ENCODE measurements at regions not wholly inside any gene's neighbourhood (a gene's known extent, or its start where the extent isn't known, plus 50 kb on each side); places are given as distances from the start of the nearest gene placed in this dataset.

DNA sequence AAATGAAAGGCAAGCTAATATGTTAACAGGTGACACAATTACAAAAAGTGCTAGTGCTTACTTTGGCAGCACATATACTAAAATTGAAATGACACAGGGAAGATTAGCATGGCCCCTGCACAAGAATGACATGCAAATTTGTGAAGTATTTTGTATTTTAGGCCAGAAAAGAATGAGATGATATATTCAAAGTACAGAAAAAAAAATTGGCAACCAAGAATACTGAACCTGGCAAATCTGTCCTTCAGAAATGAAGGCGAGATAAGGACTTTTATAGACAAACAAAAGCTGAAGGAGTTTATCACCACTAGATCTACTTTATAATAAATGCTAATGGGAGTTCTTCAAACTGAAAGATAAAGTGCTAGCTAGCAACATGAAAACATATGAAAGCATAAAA lies 350.0 kb upstream of the POU3F1 start:
- Mint-ChIP-seq H3K4me1 (peaks cover 15% of the 10 kb centered on the region), H3K4me3 (no peak overlapping the region), H3K36me3 (ENCODE audit: low read depth) (peaks cover 9% of the 10 kb centered on the region), H3K9me3 (peaks cover 17% of the 10 kb centered on the region), H3K27me3 (peaks cover 4% of the 10 kb centered on the region), H3K27ac (no peak overlapping the region)
- intact Hi-C loops (cut with micrococcal nuclease), result no loop called here
- POLR2A ChIA-PET, result no interaction called here
- DNase-seq (no peak), ATAC-seq (ENCODE audit: low read depth) (no peak)
- CTCF ChIA-PET, result no interaction called here
- TF ChIP-seq, protein P1, sequence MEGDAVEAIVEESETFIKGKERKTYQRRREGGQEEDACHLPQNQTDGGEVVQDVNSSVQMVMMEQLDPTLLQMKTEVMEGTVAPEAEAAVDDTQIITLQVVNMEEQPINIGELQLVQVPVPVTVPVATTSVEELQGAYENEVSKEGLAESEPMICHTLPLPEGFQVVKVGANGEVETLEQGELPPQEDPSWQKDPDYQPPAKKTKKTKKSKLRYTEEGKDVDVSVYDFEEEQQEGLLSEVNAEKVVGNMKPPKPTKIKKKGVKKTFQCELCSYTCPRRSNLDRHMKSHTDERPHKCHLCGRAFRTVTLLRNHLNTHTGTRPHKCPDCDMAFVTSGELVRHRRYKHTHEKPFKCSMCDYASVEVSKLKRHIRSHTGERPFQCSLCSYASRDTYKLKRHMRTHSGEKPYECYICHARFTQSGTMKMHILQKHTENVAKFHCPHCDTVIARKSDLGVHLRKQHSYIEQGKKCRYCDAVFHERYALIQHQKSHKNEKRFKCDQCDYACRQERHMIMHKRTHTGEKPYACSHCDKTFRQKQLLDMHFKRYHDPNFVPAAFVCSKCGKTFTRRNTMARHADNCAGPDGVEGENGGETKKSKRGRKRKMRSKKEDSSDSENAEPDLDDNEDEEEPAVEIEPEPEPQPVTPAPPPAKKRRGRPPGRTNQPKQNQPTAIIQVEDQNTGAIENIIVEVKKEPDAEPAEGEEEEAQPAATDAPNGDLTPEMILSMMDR (IDR thresholded peaks at IDR 0.05), result no peak

DNA sequence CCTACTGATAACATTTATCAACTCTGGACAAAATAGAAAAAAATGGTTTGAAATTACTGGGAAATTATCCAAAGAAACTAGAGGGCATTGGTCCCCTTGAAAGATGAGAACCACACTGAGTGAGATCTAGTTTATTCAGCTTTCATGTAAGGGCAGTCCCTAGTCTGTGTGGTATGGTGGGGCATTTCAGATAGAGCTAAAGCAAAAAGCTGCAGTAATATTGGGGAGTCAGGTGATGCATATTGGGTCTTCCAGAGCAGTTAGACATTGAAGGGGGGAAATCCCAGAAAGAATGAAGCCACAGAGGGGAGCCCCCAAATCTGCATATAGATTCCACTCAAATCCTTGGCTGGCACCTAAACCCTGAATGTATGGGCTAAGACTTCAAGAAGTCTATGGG lies 347.7 kb upstream of the POU3F1 start:
- CTCF ChIA-PET, result interaction anchor here (0.6 kb wide), 1 partner anchor 403 kb away, joined by 3 read pairs; no protein-coding TSS in a partner anchor
- Mint-ChIP-seq H3K4me3 (no peak overlapping the region), H3K4me1 (peaks cover 15% of the 10 kb centered on the region), H3K27ac (no peak overlapping the region), H3K36me3 (ENCODE audit: low read depth) (peaks cover 8% of the 10 kb centered on the region), H3K27me3 (peaks cover 3% of the 10 kb centered on the region), H3K9me3 (peaks cover 22% of the 10 kb centered on the region)
- no peak for DNase-seq
- POLR2A ChIA-PET, result interaction anchor here (0.6 kb wide), 1 partner anchor 121 kb away, joined by 8 read pairs; no protein-coding TSS in a partner anchor
- no peak for ATAC-seq (ENCODE audit: low read depth)
- TF ChIP-seq, protein P1 (IDR thresholded peaks at IDR 0.05), result no peak
- intact Hi-C loops (cut with micrococcal nuclease), result no loop called here

DNA sequence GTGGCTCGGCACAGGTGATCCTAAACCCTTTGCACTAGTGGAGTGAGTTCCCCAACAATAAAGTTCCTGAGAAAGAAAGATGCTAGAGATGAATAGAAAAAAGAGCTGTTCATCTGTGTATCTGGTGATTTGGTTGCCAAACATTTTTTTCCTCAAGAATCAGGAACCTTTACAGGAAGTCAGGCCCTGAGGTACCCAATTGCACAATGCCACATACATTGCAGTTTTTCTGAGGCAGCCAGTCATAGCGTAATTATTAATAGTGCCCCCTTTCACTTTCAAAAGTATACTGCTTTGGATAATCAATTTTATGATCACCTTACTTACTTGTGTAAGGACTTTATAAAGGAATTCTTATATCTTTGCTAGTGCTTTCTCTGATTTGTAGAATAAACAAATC lies 346.3 kb upstream of the POU3F1 start:
- intact Hi-C loops (cut with micrococcal nuclease), result no loop called here
- no peak overlapping the region for H3K27ac Mint-ChIP-seq
- CTCF ChIA-PET, result no interaction called here
- H3K4me1 Mint-ChIP-seq, result peaks cover 15% of the 10 kb centered on the region
- H3K27me3 Mint-ChIP-seq, result peaks cover 1% of the 10 kb centered on the region
- ATAC-seq (ENCODE audit: low read depth), result no peak
- DNase-seq, result no peak
- H3K9me3 Mint-ChIP-seq, result peaks cover 22% of the 10 kb centered on the region
- peaks cover 8% of the 10 kb centered on the region for H3K36me3 Mint-ChIP-seq (ENCODE audit: low read depth)
- H3K4me3 Mint-ChIP-seq, result no peak overlapping the region
- TF ChIP-seq, protein P1 (IDR thresholded peaks at IDR 0.05), result no peak
- POLR2A ChIA-PET, result no interaction called here

DNA sequence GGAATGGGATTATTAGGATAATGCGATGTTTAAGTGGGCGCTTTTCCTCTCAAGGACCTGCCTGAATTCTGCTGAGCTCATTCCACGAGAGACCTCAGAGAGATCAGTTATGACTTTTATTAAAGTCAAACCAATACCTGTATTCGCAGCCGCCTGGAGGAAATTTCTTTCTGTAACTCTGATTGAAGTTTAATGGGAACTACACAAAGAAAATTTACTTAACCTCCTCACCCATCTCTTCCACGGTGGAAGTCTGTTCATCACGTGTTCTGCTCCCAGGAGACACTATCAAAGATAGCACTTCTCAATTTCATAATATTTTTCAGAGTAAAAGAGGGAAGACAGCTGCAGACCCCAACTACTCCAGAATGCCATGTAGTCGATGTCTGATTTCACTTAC lies 334.7 kb upstream of the POU3F1 start:
- Mint-ChIP-seq H3K27me3 (peaks cover 7% of the 10 kb centered on the region), H3K36me3 (ENCODE audit: low read depth) (no peaks in the 10 kb centered on the region), H3K9me3 (no peaks in the 10 kb centered on the region), H3K4me3 (no peak overlapping the region), H3K27ac (no peak overlapping the region), H3K4me1 (peaks cover 3% of the 10 kb centered on the region)
- CTCF ChIA-PET, result no interaction called here
- intact Hi-C loops (cut with micrococcal nuclease), result no loop called here
- ATAC-seq (ENCODE audit: low read depth) (no peak), DNase-seq (no peak)
- POLR2A ChIA-PET, result no interaction called here
- TF ChIP-seq, protein P1 (IDR thresholded peaks at IDR 0.05), result no peak

DNA sequence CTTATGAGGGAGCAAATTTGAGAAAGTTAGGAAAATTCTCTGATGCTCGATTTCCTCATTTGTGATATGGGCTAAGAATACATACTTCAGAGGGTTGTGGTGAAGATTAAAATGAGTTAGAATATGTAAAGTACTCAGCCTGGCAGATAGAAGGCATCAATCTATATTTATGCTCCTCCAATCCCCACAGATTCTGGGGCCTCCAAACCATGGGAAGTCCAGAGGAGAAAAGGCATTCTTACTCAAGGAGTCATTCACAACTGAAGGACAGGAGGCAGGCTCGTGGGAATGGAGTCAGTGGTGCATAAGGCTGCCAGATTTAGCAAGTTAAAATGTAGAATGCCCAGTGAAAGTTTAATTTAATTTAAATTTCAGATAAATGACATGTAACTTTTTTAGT lies 330.0 kb upstream of the POU3F1 start:
- peaks cover 8% of the 10 kb centered on the region for H3K4me1 Mint-ChIP-seq
- H3K27me3 Mint-ChIP-seq, result peaks cover 2% of the 10 kb centered on the region
- ChIA-PET CTCF (no interaction called here), POLR2A (no interaction called here)
- no peaks in the 10 kb centered on the region for H3K36me3 Mint-ChIP-seq (ENCODE audit: low read depth)
- no peak overlapping the region for H3K4me3 Mint-ChIP-seq
- H3K27ac Mint-ChIP-seq, result no peak overlapping the region
- ATAC-seq (ENCODE audit: low read depth), result no peak
- TF ChIP-seq, protein P1 (IDR thresholded peaks at IDR 0.05), result no peak
- peaks cover 11% of the 10 kb centered on the region for H3K9me3 Mint-ChIP-seq
- intact Hi-C loops (cut with micrococcal nuclease), result no loop called here
- no peak for DNase-seq

All from activated B cell treated with CpG ODN at 0.5 μM for 24 hours (primary cell).